Ammon's horn (tissue), 1 donor: ENCODE measurements at regions not wholly inside any gene's neighbourhood (a gene's known extent, or its start where the extent isn't known, plus 50 kb on each side); places are given as distances from the start of the nearest gene placed in this dataset.
"Not testable (repeated sequence)": the region's sequence is repeated elsewhere in the genome, so short reads cannot be mapped to it uniquely, and the experiment has no call there.

ENCODE experiments used
- DNase-seq: peaks from one replicate; pipeline ENCODE4 v3.0.0-alpha.2; 2016; ENCODE audit warnings: low spot score

DNA sequence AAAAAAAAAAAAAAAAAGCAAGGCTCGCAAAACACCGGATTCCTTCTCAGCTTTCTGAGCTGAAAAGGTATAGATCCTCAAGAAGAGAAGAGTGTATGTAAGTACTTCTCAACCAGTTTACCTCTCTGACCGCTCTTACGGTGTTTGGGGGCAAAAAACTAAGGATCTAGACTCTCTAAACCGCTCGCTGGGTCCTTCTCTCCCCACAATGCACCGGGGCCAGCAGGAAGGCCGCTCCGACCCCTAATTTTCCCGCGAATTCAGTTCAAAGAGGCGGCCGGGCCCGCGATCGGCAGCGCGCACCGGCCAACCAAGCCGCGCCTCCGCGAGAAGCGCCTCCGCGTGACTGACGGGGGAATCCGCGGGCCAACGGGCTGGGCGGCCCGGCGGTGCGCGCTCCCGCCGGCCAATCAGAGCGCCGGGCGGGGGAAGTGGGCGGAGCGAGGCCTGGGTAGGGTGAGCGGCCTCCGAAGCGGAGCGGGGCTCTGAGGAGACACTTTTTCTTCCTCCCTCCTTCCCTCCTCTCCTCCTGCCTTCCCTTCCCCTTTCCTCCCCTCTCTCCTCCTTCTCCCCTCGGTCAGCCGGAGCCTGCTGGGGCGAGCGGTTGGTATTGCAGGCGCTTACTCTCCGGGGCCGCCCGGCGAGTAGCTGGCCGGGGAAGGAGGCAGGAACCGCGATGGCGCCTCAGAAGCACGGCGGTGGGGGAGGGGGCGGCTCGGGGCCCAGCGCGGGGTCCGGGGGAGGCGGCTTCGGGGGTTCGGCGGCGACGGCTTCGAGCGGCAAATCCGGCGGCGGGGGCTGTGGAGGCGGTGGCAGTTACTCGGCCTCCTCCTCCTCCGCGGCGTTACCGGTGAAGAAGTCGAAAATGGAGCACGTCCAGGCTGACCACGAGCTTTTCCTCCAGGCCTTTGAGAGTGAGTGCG lies 93.0 kb downstream of the CRLF3 start:
- DNase-seq, result peak; percentile 72

DNA sequence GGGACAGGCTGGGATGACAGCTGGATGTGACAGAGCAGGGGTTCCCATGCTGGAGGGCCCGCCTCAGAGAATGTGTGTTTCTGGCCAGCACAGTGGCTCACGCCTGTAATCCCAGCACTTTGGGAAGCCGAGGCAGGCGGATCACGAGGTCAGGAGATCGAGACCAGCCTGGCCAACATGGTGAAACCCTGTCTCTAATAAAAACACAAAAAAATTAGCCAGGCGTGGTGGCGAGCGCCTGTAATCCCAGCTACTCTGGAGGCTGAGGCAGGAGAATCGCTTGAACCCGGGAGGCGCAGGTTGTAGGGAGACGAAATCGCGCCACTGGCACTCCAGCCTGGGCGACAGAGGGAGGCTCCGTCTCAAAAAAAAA lies 93.7 kb downstream of the CRLF3 start:
- DNase-seq, result not testable (repeated sequence)

GRCh38 chr17:30730171-30730836 lies 94.2 kb downstream of the CRLF3 start:
- not testable (repeated sequence) for DNase-seq

GRCh38 chr17:30729471-30730170 lies 94.9 kb downstream of the CRLF3 start:
- not testable (repeated sequence) for DNase-seq

GRCh38 chr17:30727517-30727916 lies 97.0 kb downstream of the CRLF3 start:
- DNase-seq, result not testable (repeated sequence)

- not testable (repeated sequence) for DNase-seq
Observed at GRCh38 chr17:30726734-30727133, 97.8 kb downstream of the CRLF3 start.

- DNase-seq, result not testable (repeated sequence)
Observed at GRCh38 chr17:30726310-30726709, 98.2 kb downstream of the CRLF3 start.

GRCh38 chr17:30724034-30724650 lies 100.3 kb downstream of the CRLF3 start:
- DNase-seq, result not testable (repeated sequence)

DNA sequence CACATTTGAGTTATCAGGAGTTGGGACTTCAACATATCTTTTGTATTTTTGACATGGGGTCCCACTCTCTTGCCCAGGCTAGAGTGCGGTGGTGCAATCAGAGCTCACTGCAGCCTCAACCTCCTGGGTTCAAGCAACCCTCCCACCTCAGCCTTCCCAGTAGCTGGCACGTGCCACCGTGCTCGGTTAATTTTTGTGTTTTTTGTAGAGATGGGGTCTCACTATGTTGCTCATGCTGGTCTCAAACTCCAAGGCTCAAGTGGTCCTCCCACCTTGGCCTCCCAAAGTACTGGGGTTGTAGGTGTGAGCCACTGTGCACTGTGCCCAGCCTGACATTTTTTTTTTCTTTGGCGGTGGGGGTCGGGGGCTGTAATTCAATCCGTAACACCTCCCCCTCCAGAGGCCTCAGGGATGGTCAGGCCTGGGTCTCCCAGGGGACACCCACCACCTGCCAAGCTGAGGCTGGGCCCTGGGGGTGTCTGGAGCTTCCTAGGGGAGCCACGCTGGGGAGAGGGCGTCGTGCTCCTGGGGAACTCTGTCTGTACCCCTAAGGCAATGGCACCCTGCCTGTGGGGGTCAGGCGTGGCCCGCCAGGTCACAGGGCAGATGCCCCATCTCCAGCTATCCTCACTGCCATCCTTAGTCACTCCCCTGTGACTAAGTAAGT lies 102.2 kb downstream of the CRLF3 start:
- DNase-seq, result not testable (repeated sequence)

- DNase-seq, result not testable (repeated sequence)
Observed at GRCh38 chr17:30720971-30721370, 103.5 kb downstream of the CRLF3 start.

- no peak for DNase-seq
Observed at GRCh38 chr17:30720013-30720471, 104.5 kb downstream of the CRLF3 start.

DNA sequence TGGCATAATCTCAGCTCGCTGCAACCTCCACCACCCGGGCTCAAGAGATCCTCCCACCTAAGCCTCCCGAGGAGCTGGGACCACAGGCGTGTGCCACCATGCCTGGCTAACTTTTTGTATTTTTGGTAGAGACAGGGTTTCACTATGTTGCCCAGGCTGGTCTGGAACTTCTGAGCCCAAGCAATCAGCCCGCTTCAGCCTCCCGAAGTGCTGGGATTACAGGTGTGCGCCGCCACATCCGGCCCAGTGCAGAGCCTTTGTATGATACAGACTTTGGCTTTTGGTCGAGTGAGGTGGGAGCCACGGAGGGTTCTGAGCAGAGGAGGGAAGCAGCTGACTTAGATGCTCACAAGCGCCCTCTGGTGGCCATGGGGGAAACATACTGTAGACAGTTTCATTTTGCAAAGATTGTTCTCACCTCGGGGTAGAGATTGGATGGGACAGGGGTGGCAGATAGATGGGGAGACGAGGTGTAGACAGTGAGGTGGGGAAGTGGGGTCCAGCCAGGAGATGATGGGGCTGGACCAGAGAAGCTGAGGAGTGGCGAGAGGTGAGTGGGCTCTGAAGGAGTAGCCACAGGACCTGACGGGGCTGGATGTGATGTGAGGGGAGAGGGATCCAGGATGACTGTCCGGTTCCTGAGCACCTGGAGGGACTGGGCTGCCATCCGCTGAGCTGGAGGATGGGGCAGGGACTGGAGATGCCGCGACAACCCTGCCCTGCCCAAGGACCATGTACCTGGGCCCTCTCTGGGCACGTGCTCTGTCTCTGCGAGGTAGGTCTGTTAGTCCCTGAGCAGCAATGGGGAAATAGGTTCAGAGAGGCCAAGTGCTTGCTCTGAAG lies 105.1 kb downstream of the CRLF3 start:
- peak; percentile 57 for DNase-seq

DNA sequence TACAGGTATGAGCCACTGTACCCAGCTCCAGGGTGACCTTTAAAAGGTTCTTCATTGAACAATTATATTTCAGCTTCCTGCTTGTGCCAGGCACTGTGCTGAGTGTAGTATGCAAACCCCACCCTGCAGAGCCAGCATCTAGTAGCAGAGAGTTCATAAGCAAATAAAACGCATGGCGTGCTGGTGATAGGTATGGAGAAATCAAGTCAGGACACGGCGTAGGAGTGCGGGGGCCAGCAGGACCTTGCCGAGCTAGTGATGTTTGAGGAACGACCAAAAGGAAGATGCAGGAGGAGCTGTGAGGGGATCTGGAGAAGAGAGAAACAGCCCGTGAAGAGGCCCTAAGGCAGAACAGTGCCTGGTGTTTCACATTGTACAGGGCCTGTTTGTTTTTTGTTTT lies 105.8 kb downstream of the CRLF3 start:
- DNase-seq, result not testable (repeated sequence)

DNA sequence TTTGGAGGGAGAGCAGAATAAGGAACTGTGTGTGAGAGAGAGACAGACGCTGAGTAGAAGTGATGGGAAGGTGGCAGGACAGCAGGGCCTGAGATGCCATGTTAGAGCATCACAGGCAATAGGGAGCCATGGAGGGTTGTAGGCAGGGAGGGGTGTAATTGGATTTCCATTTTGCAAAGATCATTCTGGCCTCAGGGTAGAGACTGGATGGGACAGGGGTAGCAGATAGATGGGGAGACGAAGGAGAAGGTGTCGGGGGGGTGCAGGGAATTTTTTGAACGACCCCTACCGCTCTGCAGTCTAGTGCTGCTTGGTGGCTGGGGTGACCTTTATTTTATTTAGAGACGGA lies 106.4 kb downstream of the CRLF3 start:
- DNase-seq, result not testable (repeated sequence)

- DNase-seq, result no peak
Observed at GRCh38 chr17:30717291-30718098, 107.0 kb downstream of the CRLF3 start.

DNA sequence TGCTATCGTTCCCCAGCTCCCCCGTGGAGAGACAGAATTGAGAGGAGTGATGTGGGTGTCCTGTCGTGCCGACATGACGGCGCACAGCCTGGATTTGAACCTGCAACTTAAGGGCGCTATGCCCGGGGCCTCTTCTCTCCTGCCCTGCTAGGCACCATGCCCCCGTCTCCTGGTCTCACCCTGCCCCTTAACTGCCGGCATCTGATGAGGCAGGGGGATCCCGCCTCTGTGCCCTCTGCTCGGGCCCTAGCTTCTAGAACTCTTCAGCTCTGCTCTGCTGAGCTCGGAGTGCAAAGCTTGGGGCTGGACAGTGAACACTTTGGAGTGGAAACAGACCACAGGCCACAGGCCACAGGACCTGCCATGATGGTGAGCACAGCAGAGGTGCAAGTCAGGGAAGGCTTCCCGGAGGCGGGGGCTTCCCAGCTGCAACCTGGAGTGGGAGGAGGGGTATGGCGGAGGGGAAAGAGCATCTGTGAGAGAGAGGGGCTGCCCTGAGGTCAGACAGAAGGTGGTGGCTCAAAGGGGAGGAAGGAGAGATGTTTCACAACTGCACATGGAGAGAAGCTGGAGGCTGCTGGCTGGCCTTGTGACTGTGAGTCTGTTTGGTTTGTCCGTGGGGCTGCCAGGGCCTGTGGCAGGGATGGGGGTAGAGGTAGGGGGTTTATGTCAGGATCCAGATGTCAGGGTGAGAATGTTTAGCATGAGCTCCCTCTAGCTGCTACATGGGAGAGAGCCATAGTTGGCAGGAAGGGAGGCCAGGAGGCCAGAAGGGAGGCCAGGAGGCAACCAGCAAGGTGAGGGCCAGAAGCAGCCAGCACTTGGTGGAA lies 107.8 kb downstream of the CRLF3 start:
- DNase-seq, result no peak

DNA sequence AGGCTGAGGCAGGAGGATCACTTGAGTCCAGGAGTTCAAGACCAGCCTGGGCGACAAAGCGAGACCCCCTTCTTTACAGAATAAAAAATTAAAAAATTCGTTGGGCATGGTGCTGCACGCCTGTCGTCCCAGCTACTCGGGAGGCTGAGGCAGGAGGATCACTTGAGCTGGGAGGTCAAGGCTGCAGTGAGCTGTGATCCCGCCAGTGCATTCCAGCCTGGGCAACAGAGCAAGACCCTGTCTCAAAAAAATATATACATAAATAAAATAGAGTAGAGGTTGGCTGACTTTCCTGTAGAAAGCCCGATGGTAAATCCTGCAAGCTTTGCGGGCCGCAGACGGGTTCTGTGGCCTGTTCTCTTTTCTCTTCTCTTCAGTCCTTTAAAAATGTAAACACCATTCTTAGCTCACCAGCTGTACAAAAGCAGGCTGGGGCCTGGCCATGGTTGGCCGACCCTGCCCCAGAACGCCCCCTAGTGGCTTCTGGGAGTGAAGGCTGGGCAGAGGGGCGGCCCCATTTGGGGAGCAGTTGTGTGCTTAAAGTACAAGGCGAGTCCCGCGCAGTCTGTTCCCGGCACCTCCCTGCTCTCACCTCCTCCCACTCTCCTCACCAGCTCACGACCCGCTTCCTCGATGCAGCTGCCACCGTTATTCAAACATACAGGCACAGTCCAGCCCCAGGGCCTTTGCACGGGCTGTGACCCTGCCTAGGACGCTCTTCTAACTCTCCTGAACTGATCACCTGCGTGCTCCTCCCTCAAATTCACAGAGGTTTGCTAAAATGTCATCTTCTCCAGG lies 109.5 kb downstream of the CRLF3 start:
- DNase-seq, result not testable (repeated sequence)

GRCh38 chr17:30713805-30714204 lies 110.7 kb downstream of the CRLF3 start:
- not testable (repeated sequence) for DNase-seq
